ENCODE measurements at regions not wholly inside any gene's neighbourhood (a gene's known extent, or its start where the extent isn't known, plus 50 kb on each side); places are given as distances from the start of the nearest gene placed in this dataset.

GRCh38 chr4:14182148-14182547 is 554.6 kb upstream of the BOD1L1 start:
- Histone ChIP-seq H3K79me2 (ENCODE audit: control insufficient read depth in 1 of 2, insufficient read depth in 2 of 2, low read length in 2 of 2) (no peaks in the 10 kb centered on the region), H3K27me3 (replicated peaks in 1 of 4; ENCODE audit: control insufficient read depth in 3 of 4, extremely low read depth in 1 of 4, insufficient read depth in 3 of 4, low read length in 3 of 4) (no peaks in the 10 kb centered on the region), H3K36me3 (ENCODE audit: control insufficient read depth in 2 of 4, insufficient read depth in 4 of 4, low read length in 3 of 4) (no peaks in the 10 kb centered on the region), H3K27ac (ENCODE audit: low read depth, low read length) (no peak overlapping the region), H2BK20ac (ENCODE audit: low read length) (no peak overlapping the region), H3K4me2 (ENCODE audit: insufficient read depth in 1 of 2, low read depth in 2 of 2, low read length in 2 of 2) (no peak overlapping the region), H3K23ac (ENCODE audit: insufficient read length) (no peak overlapping the region), H2AK5ac (ENCODE audit: low read depth, low read length) (no peak overlapping the region), H4K91ac (replicated peaks; ENCODE audit: insufficient read length, low read length) (peak overlapping the region; percentile 18), H2BK12ac (ENCODE audit: low read depth, low read length) (peak overlapping the region; percentile 77; the same call in 1 of the 2 replicates), H3K9me3 (ENCODE audit: insufficient read depth in 2 of 2, low read depth in 1 of 2, low read length in 1 of 2) (no peaks in the 10 kb centered on the region), H3K56ac (replicated peaks; ENCODE audit: insufficient read length, low read depth, low read length) (no peak overlapping the region), H4K5ac (ENCODE audit: insufficient read length, low read depth, low read length) (no peak overlapping the region), H3K14ac (ENCODE audit: insufficient read length) (no peak overlapping the region), H3K79me1 (ENCODE audit: low read depth, low read length) (no peaks in the 10 kb centered on the region), H2AFZ (ENCODE audit: low read length) (no peak overlapping the region), H3K18ac (ENCODE audit: extremely low read depth, low read length) (no peak overlapping the region), H3K4ac (replicated peaks; ENCODE audit: insufficient read length, low read depth, low read length) (no peak overlapping the region), H4K20me1 (replicated peaks in 1 of 2; ENCODE audit: control insufficient read depth in 1 of 2, insufficient read depth in 2 of 2, low read length in 2 of 2) (no peaks in the 10 kb centered on the region), H2BK5ac (ENCODE audit: low read depth, low read length) (no peak overlapping the region), H4K8ac (ENCODE audit: extremely low read depth, insufficient read depth, low read length) (no peak overlapping the region), H2BK120ac (replicated peaks; ENCODE audit: low read depth, low read length) (no peak overlapping the region), H2BK15ac (ENCODE audit: low read length) (no peak overlapping the region), H3K4me1 (replicated peaks in 1 of 4; ENCODE audit: control insufficient read depth in 3 of 4, insufficient read depth in 4 of 4, low read length in 3 of 4) (peaks cover 0 to 7% (median 4%) of the 10 kb centered on the region in 4 experiments; a peak in 5 of 7 replicates), H3K9ac (replicated peaks in 1 of 4; ENCODE audit: extremely low read depth in 1 of 4, low read depth in 3 of 4, low read length in 3 of 4) (no peak overlapping the region), H3K4me3 (ENCODE audit: extremely low read depth in 1 of 4, insufficient read depth in 2 of 4, low read depth in 3 of 4, low read length in 4 of 4) (no peak overlapping the region), H3K23me2 (ENCODE audit: low read depth, low read length) (no peaks in the 10 kb centered on the region)
- DNase-seq (ENCODE audit: low read depth in 1 of 2, low spot score in 2 of 2) (no peak), FAIRE-seq (no peak)
- ChIA-PET CTCF (ENCODE audit: partially characterized antibody) (interaction anchor here (0.9 to 1.1 kb wide), 2 partner anchors 295 to 526 kb away, joined by 3 read pairs; no protein-coding TSS in a partner anchor), POLR2A (ENCODE audit: partially characterized antibody) (no interaction called here)
- 87% methylated on average over 5 of the region's 6 CpGs; no CpG with 5 or more reads in 1 of the 2 experiments for WGBS, 2 experiments (ENCODE audit: extremely low coverage in 1 of 2, insufficient coverage in 1 of 2, insufficient read length in 1 of 2, insufficient replicate concordance in 2 of 2, low coverage in 1 of 2, low lambda C conversion rate in 2 of 2, missing lambda C conversion rate in 1 of 2)
- no peak for TF ChIP-seq CTBP2 (IDR thresholded peaks at IDR 0.05; ENCODE audit: borderline replicate concordance, insufficient read depth, insufficient read length, low read length)
- TF ChIP-seq BCL11A (IDR thresholded peaks at IDR 0.05; ENCODE audit: low read depth in 2 of 2, low read length in 2 of 2) = no peak
- TF ChIP-seq NRF1 (IDR thresholded peaks at IDR 0.05; ENCODE audit: low read depth, low read length) = no peak
- no peak for TF ChIP-seq GABPA (IDR thresholded peaks at IDR 0.05; ENCODE audit: borderline replicate concordance, insufficient read depth, low read length)
- TF ChIP-seq CTCF (IDR thresholded peaks at IDR 0.05; ENCODE audit: control extremely low read depth in 1 of 3, insufficient read depth in 1 of 3, low read depth in 1 of 3, low read length in 3 of 3) = no peak
- TF ChIP-seq SAP30 (IDR thresholded peaks at IDR 0.05; ENCODE audit: insufficient read depth, insufficient replicate concordance, low read length) = no peak
- TF ChIP-seq SUZ12 (IDR thresholded peaks at IDR 0.05; ENCODE audit: low read length) = no peak
- TF ChIP-seq TBP (IDR thresholded peaks at IDR 0.05; ENCODE audit: low read depth, low read length) = no peak
- no peak for TF ChIP-seq TEAD4 (IDR thresholded peaks at IDR 0.05; ENCODE audit: low read depth, low read length)
- no peak for TF ChIP-seq BRCA1 (IDR thresholded peaks at IDR 0.05; ENCODE audit: low read depth, low read length)
- no peak for TF ChIP-seq YY1 (IDR thresholded peaks at IDR 0.05; ENCODE audit: low read depth, low read length)
- no peak for TF ChIP-seq EP300 (IDR thresholded peaks at IDR 0.05; ENCODE audit: borderline replicate concordance in 1 of 2, low read depth in 2 of 2, low read length in 2 of 2)

Data from H1 (cell line).